HG03064 (cell line): ENCODE measurements at regions not wholly inside any gene's neighbourhood (a gene's known extent, or its start where the extent isn't known, plus 50 kb on each side); places are given as distances from the start of the nearest gene placed in this dataset.

Experiments
- ATAC-seq: cut with Tn5 transposase; IDR thresholded peaks from one replicate; pipeline ENCODE4 v1.9.1; 2021; ENCODE audit warnings: low read depth; ENCODE audit not compliant: unreplicated experiment

GRCh38 chr16:50425044-50425443 is 56.3 kb upstream of the BRD7 start:
- no peak for ATAC-seq

GRCh38 chr16:50422926-50423325 is 54.1 kb upstream of the BRD7 start:
- ATAC-seq = no peak

GRCh38 chr16:50419116-50419515 is 50.3 kb upstream of the BRD7 start:
- ATAC-seq = no peak
